ENCODE measurements at regions not wholly inside any gene's neighbourhood (a gene's known extent, or its start where the extent isn't known, plus 50 kb on each side); places are given as distances from the start of the nearest gene placed in this dataset.

- no peaks in the 10 kb centered on the region for H3K27me3 ChIP-seq (ENCODE audit: insufficient read depth, low read length)
- no peak overlapping the region for H3K27ac Mint-ChIP-seq
- peaks cover 10 to 14% of the 10 kb centered on the region in 2 experiments for H3K4me1 Mint-ChIP-seq
- no peak for DNase-seq
- no peak overlapping the region for H2AFZ ChIP-seq (ENCODE audit: low read length)
- H2BK20ac ChIP-seq (ENCODE audit: low read depth, low read length, poor library complexity, severe bottlenecking) = no peak overlapping the region
- no peaks in the 10 kb centered on the region; the same call in 1 of the 2 replicates for H3K4me1 ChIP-seq (ENCODE audit: insufficient read depth, low read length)
- no peaks in the 10 kb centered on the region for H3K23me2 ChIP-seq (ENCODE audit: insufficient read length, low read depth, low read length, poor library complexity, severe bottlenecking)
- H4K8ac ChIP-seq (replicated peaks; ENCODE audit: insufficient read length, low read depth, low read length) = no peak overlapping the region
- H2AK5ac ChIP-seq (ENCODE audit: insufficient read length, low read length) = no peak overlapping the region
- H4K91ac ChIP-seq (ENCODE audit: insufficient read length, low read depth, low read length) = no peak overlapping the region
- H3K18ac ChIP-seq (ENCODE audit: insufficient read length, low read depth, low read length) = no peak overlapping the region
- H3K36me3 Mint-ChIP-seq (ENCODE audit: insufficient read depth in 1 of 3, low read depth in 3 of 3) = peaks cover 0 to 2% (median 0%) of the 10 kb centered on the region in 3 experiments; a peak in 2 of 7 replicates
- no peak overlapping the region for H3K56ac ChIP-seq (ENCODE audit: insufficient read length, low read depth, low read length)
- no peak overlapping the region for H2BK15ac ChIP-seq (ENCODE audit: low read depth, low read length)
- no peak overlapping the region for H3K4ac ChIP-seq (ENCODE audit: low read depth, low read length)
- H3K4me2 ChIP-seq (ENCODE audit: insufficient read depth, insufficient read length, low read length) = no peak overlapping the region
- H4K5ac ChIP-seq (ENCODE audit: insufficient read length, low read depth, low read length) = no peak overlapping the region
- no peak overlapping the region for H3T11ph ChIP-seq (ENCODE audit: low read length)
- no peak overlapping the region for H3K4me3 Mint-ChIP-seq
- no peak overlapping the region for H3K27ac ChIP-seq (ENCODE audit: insufficient read length, low read depth, low read length)
- H2BK12ac ChIP-seq (ENCODE audit: insufficient read length, low read depth, low read length) = no peak overlapping the region
- H3K79me1 ChIP-seq (ENCODE audit: insufficient read depth, low read depth, low read length, poor library complexity, severe bottlenecking) = no peaks in the 10 kb centered on the region
- H3K14ac ChIP-seq (ENCODE audit: insufficient read depth, low read length) = no peak overlapping the region
- no peak overlapping the region for H2BK5ac ChIP-seq (ENCODE audit: insufficient read length, low read length)
- H3K79me2 ChIP-seq (ENCODE audit: insufficient read depth, low read length) = no peaks in the 10 kb centered on the region
- H4K20me1 ChIP-seq (ENCODE audit: control insufficient read depth, insufficient read depth, insufficient read length) = no peaks in the 10 kb centered on the region
- H3K23ac ChIP-seq (ENCODE audit: insufficient read length, low read depth, low read length) = no peak overlapping the region
- TF ChIP-seq CTCF (conservative IDR thresholded peaks at IDR 0.05) = no peak
- H2BK120ac ChIP-seq (ENCODE audit: low read depth, low read length, poor library complexity, severe bottlenecking) = no peak overlapping the region
- no peak overlapping the region for H3K9ac ChIP-seq (ENCODE audit: extremely low read depth, insufficient read length, low read length)
- H3K9me3 Mint-ChIP-seq = peaks cover 0 to 12% of the 10 kb centered on the region in 2 experiments; a peak in 2 of 5 replicates
- no CpG with 5 or more reads among the region's 4 CpGs for WGBS (ENCODE audit: extremely low coverage, insufficient read length, low lambda C conversion rate)
- H3K9me3 ChIP-seq (ENCODE audit: control insufficient read depth, low read depth, low read length) = no peaks in the 10 kb centered on the region
- no peaks in the 10 kb centered on the region for H3K27me3 Mint-ChIP-seq (ENCODE audit: low read depth)
Measured at GRCh38 chr2:173783382-173783781, 181.8 kb downstream of the SP3 start.
